ENCODE measurements at regions not wholly inside any gene's neighbourhood (a gene's known extent, or its start where the extent isn't known, plus 50 kb on each side); places are given as distances from the start of the nearest gene placed in this dataset.

- ATAC-seq, result no peak
- DNase-seq (ENCODE audit: low spot score), result no peak
- intact Hi-C loops (cut with DNase I), result no loop called here
Observed at GRCh38 chr16:74052016-74052415, 244.6 kb upstream of the PSMD7 start.

GRCh38 chr16:74049027-74049426 is 247.6 kb upstream of the PSMD7 start:
- ATAC-seq, result no peak
- intact Hi-C loops (cut with DNase I), result no loop called here
- no peak for DNase-seq (ENCODE audit: low spot score)

DNA sequence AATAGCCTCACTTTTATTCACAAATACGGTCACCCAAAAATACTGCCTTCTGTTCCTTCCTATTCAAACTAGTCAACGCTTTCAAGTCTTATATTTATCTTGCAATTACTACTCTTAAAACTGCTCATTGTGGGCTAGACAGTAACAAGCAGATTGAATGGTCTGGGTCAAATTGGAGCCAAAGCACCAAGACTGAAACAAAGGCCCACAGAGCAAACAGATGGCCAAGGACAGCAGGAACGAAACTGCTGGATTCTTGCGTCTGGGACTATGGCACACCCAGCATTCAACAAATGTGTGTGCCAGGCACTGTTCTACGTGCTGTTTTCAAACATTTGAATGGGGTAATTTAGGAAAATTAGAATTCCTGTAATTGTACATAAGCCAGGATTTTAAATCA is 250.1 kb upstream of the PSMD7 start:
- no peak for ATAC-seq
- DNase-seq (ENCODE audit: low spot score), result no peak
- intact Hi-C loops (cut with DNase I), result no loop called here

- intact Hi-C loops (cut with DNase I), result no loop called here
- DNase-seq (ENCODE audit: low spot score) (no peak), ATAC-seq (no peak)
Observed at GRCh38 chr16:74045513-74045912, 251.1 kb upstream of the PSMD7 start.

- no peak for ATAC-seq
- DNase-seq (ENCODE audit: low spot score), result no peak
- intact Hi-C loops (cut with DNase I), result no loop called here
Observed at GRCh38 chr16:74035816-74036215, 260.8 kb upstream of the PSMD7 start.

DNA sequence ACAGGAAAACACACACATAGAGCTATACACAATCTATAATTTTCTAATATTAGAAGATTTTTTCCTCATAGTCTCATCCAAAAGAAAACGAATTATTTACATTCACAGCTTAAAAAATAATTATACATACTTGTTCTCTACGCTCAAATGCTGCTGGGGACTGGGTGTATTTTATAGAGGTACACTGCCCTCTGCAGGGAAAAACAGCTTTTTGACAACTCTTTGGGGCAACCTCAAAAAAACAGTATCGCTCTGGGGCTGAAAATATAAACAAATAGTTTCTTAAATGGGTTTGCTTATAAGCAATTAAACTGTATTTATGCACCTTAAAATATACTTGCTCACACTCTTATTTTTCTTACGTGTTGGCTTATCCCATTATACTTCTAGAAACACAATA is 261.8 kb upstream of the PSMD7 start:
- intact Hi-C loops (cut with DNase I), result no loop called here
- no peak for ATAC-seq
- DNase-seq (ENCODE audit: low spot score), result no peak

DNA sequence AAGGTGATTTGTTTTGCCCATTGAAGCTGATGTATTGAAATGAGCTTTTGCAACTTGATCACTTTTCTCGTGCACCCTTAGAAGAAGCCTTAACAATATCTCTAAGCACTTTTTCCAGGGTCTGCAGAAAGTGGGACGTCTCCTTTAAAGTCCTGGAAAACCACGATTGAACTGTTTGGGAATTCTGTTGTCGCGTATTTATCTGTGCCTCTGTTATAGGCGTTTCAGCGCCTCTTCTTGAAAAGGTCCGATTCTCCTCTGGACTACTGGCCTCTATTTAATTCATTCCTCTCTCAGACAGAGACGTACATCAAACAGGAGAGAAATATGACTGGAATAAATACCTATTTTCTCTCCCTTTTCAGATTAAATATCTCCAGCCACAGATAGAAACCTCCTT is 262.4 kb upstream of the PSMD7 start:
- DNase-seq (ENCODE audit: low spot score) (no peak), ATAC-seq (no peak)
- intact Hi-C loops (cut with DNase I), result no loop called here

GRCh38 chr16:74033441-74033995 is 263.1 kb upstream of the PSMD7 start:
- no peak for DNase-seq (ENCODE audit: low spot score)
- no peak for ATAC-seq
- intact Hi-C loops (cut with DNase I), result no loop called here

DNA sequence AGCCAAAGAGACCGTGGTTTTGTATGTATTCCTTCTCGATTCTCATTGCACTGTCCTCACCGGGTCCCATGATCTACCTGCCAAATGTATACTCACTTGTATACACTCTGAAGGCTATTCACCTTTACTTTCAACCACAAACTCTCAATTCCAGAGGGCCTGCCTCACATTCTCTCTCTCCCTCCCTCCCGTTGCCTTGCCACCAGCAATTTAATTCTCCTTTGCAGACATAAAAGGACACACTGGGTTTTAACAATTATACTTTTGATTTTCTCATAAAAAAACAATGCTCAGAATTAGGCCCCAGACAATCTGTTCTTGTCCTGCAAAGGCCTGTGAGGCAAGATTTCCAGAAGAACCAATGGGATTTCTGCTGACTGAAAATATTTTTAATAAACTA is 265.1 kb upstream of the PSMD7 start:
- no peak for ATAC-seq
- intact Hi-C loops (cut with DNase I), result no loop called here
- DNase-seq (ENCODE audit: low spot score), result no peak

DNA sequence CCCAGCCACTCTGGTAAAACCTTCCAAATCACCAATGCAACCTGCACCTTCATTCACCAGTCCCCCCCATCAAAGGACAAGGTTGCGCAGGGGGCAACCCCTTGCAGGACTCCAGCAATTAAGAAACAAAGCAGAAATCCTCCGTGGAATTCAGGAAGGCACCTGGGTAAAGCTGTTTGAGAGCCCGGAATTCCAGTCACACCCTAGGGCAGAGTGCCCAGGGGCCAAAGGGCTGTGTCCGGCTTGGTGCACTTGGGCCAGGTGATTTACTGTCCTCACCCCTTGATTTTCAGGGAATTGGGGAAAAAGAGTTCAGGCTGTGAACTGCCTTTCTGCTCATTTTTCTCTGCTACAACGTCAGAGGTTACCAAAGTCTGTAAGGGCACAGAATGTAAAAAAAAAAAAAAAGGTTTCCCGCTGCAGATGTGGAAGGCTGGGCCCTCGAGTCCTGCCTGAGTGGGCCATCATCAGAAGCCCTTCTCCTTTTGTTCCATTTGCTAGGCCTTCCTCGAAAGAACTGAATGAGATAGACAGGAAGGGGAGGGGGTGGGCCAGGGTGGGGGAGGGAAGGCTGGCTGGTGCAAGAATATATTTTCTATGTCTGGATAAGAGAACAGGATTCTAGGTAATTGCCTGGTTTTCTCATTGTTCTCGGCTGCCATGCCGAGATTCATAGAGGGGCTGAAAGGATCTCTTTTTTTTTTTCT is 266.5 kb upstream of the PSMD7 start:
- ATAC-seq (no peak), DNase-seq (ENCODE audit: low spot score) (no peak)
- intact Hi-C loops (cut with DNase I), result no loop called here

GRCh38 chr16:74029115-74029792 is 267.4 kb upstream of the PSMD7 start:
- intact Hi-C loops (cut with DNase I), result no loop called here
- DNase-seq (ENCODE audit: low spot score), result no peak
- no peak for ATAC-seq

DNA sequence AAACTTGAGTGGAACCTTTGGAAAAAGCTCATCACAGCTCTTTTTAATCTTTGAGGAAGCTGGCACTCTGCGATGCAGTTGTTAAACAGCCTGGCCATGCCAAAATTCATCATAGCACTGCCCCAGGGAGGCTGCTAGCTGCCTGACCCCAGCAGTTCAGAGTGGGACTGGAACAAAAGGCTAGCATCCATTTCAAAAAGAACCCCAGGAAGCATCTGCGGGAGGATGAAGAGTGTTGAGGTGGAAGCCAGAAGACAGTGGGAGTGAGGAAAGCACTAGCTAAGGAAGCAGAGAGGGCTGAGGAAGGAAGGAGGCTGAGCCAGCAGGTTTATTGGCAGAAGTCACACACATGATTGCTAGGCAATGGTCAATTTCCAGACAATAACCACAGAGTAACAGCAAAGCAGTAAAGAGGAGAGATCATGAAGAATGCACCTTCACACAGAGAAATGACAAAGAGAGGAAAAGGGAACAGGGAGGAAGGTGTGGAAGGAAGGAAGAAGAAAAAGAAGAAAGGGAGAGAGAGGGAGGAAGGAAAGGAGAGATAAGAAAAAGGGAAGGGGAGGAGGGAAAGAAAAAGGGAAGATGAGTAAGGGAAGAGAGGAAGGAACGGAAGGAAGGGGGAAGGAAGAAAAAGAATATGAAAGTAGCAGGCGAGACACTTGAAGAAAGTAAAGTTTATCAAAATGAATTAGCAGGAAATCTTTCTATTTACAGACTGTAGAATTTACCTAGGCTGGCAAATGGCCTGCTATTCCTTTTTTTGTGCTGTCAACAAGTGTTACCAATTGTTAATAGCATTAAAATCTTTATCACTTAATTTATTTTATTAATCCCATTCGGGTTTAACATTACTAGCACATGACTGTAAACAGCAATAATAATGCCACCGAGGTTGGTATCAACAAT is 270.0 kb upstream of the PSMD7 start:
- ATAC-seq (no peak), DNase-seq (ENCODE audit: low spot score) (no peak)
- intact Hi-C loops (cut with DNase I), result no loop called here

DNA sequence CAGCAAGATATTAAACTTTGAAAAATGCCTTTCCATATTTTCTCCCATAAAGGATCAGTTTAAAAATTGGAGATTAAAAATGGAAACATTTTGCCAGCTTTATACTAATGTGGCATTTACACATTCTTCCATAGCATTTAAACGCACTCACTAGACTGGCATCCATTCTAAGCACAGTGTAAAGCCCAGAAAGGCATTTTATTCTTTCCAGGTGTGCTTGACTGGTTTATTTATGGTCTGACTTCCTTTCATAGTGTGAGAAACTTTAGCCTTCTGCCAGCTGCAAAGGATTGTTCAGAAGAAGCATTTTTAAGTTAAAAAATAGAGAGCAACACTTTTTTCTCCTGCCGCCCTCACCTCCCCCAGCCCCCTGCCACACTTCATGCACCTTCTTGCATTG is 271.7 kb upstream of the PSMD7 start:
- intact Hi-C loops (cut with DNase I), result no loop called here
- no peak for DNase-seq (ENCODE audit: low spot score)
- ATAC-seq, result no peak

DNA sequence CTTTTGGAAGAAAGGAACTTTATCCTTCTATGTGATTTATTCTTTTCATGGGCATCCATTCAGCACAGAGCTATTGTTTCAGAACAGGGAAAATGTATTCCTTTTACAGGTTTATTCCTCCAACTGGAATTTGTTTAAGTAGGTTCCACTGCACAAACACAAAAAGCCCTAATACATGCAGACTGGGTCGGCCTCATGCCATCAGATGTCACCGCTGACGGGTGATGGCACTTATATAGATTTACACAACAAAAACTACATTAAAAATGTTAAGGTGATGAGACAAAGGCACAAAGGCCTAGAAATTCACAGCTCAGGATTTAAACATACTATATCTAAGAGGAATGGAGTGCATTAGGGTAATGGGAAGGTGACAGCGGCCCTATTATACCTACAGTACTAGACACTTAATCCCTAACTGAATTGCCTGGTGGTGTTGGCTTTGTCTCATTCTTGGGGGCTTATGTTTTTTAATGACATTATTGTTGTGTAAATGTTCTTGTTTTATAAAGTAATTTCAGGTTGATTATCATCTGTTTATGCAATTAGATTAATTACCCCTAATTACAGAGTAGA is 276.4 kb upstream of the PSMD7 start:
- ATAC-seq (no peak), DNase-seq (ENCODE audit: low spot score) (no peak)
- intact Hi-C loops (cut with DNase I), result no loop called here

DNA sequence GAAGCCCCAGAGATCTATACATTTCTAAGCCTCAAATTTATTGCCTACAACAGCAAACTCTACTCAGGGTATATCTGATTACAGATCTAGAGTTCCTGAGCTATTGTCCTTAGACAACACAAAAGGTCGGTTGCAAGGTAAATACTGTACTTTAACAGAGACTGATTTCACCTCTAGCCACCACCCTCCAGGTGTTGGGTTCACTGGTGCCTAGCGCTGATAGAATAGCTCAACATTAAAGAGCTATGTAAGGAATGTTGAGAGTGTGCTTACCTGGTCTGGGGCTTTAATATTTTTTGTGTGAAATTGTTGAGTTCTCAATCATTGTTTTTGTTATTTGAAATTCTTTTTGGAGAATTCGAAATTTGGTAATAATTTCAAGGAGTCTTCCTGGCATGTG is 277.0 kb upstream of the PSMD7 start:
- intact Hi-C loops (cut with DNase I), result no loop called here
- no peak for DNase-seq (ENCODE audit: low spot score)
- no peak for ATAC-seq

GRCh38 chr16:74015953-74016352 is 280.7 kb upstream of the PSMD7 start:
- intact Hi-C loops (cut with DNase I), result no loop called here
- ATAC-seq (no peak), DNase-seq (ENCODE audit: low spot score) (no peak)

DNA sequence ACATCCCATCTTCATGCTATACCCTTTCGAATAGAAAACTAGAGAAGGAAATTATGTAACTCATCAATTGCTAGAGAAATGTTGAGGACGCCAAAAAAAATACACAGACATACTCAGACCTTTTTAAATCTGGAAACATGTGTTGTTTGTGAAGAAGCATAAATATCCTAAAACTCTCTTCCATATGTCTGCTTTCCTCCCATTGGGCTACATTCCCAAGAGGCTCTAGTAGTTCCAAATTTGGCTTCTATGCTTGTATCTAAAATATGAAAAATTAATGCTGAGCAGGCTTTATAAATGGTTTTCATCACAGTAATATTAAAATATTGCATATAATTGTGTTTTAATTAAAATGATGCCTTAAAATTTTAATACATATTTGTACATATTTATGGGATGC is 297.9 kb upstream of the PSMD7 start:
- no peak for ATAC-seq
- intact Hi-C loops (cut with DNase I), result no loop called here
- no peak for DNase-seq (ENCODE audit: low spot score)

DNA sequence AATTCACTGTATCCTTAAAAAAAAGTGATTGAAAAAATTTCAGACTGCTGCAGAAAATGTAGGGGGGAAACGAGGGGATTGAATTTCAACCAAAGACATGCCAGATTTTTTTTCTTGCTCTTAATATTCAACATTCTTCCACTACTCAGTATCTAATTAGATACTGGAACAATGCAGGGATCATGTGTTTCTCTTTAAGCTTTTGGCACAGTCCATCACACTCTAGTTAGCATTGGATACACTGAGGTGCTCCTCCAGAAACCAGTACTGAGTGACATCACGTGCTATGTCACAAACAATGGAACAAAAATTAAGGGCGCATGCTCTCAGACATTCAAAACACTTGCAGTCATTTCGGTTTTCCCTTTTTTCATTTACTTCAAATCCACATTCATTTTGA is 298.6 kb upstream of the PSMD7 start:
- ATAC-seq, result peak; percentile 64
- intact Hi-C loops (cut with DNase I), result no loop called here
- DNase-seq (ENCODE audit: low spot score), result no peak

GRCh38 chr16:73997340-73997711 is 299.3 kb upstream of the PSMD7 start:
- intact Hi-C loops (cut with DNase I), result no loop called here
- DNase-seq (ENCODE audit: low spot score) (no peak), ATAC-seq (no peak)
